CD4-positive, alpha-beta T cell treated with Interleukin-17A for 4 hours (primary cell): ENCODE measurements at regions not wholly inside any gene's neighbourhood (a gene's known extent, or its start where the extent isn't known, plus 50 kb on each side); places are given as distances from the start of the nearest gene placed in this dataset.

ENCODE experiments used
- DNase-seq: peaks from one replicate; pipeline ENCODE4 v3.0.0-alpha.2; 2020; ENCODE audit warnings: mixed read lengths

DNA sequence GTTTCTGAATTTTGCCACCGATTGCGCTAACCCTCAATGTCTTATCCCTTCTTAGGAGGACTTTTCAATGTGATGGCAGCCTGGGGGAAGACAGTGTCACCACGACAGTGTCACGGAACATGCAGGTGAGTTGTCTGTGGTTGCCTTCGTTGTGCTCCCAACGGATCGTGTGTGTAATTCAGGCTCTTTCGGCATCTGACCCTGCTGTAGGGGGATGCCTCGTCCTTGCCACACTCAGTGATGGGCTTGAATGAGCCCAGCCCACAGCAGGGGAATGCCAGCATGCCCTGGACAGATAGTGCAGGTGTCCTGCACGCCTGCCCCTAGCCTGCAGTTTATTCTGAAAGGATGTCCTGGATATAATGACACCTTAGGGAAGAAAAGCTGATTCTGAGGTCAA, 123.8 kb upstream of the RTL1 start:
- no peak for DNase-seq

- no peak for DNase-seq
Observed at GRCh38 chr14:101027966-101028365, 124.4 kb upstream of the RTL1 start.

DNA sequence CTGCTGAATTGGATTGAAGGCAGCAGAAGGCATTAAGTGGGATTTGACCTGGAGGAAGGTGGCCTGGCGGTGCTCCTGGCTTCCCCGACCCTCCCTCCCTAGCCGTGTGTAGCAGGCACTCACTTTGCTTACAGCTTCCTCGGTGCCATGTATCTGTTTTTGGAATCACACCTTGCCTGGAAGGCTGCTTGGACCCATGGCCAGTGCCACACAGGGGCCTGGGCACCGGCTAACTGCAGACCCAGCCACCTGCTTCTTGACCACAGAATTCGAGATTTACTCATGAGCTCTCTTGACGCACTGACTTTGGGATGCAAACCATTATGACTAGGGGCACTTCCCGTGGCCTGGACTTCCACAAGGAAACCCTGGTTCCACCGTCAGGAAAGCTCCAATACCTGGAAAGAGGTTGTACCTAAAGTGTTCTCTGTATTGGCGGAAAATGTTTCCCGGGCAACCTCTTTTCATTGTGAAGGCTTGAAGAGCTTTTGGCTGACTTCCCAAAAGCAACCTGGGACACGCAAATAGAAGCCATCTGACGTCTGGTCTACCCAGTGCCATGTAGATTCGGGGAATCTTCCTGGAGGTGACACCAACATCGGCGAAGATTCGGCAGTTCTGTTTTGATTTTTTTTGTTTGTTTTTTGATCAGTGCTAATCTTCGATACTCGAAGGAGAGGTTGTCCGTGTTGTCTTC, 125.6 kb upstream of the RTL1 start:
- no peak for DNase-seq

DNA sequence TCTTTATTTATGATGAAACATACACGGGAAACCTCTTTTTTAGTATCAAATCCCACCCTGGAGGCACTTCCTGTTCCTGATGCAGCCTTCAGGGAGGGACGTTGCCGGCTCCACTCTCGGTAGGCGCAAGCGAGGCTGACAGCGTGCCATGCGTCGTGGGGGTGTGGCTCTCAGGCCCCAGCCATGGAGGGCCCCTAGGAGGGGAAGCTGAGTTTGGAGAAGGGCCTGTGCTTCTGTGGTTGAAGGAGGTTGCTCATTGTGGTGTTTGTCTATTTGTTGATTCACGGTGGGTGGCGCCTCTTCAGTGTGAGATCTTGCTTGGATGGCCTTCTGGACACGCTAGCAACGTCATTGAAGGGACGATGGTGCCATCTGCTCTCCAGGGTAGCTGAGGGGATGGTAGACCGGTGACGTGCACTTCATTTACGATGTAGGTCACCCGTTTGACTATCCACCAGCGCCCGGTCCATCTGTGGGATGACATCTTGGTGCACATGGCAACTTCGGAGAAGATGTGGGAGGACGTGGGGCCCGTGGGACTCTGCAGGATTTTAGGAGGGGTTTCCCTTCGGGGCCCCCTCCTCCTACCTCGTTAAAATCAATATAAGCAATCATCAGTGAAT, 126.3 kb upstream of the RTL1 start:
- no peak for DNase-seq

- no peak for DNase-seq
Observed at GRCh38 chr14:101030586-101030985, 127.1 kb upstream of the RTL1 start.

DNA sequence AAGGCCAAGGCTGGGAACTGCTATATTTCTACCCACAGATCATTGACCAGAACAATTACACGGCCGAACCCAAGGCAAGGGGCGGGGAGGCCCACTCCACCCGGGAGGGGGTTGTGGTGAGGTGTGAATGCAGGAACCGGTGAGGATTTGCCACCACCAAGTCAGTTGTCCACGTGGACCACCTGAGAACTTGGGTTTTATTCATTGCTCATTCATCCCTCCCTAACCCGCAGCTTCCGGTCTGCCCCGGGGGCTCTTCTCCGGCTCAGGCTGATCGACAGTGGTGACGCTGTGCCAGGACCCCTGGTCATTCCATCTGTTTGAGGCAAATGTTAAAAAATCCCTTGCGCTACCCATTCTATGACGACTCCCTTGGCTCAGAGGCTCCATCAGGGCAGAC, 127.7 kb upstream of the RTL1 start:
- DNase-seq = no peak

GRCh38 chr14:101031721-101032120, 128.2 kb upstream of the RTL1 start:
- no peak for DNase-seq

- DNase-seq = no peak
Observed at GRCh38 chr14:101032433-101032832, 128.9 kb upstream of the RTL1 start.

DNA sequence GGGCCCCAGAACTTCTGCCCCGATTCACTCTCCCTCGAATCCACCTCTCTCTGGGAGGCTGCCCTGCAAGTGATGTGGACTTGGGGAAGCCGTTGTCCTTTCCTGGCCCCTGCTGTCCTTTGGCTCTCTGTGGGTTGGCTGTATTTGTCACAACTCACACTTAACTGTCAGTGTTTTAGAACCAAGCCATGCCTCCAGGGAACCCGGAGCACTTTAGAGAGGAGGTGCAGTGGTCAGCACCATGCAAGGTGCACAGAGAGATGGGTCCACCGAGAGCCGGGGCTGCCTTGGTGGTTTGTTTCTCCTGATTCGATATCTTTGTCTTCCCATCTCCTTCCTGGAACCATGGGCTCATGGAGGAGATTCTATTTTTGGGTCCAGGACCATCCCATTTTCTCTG, 129.5 kb upstream of the RTL1 start:
- DNase-seq = no peak

DNA sequence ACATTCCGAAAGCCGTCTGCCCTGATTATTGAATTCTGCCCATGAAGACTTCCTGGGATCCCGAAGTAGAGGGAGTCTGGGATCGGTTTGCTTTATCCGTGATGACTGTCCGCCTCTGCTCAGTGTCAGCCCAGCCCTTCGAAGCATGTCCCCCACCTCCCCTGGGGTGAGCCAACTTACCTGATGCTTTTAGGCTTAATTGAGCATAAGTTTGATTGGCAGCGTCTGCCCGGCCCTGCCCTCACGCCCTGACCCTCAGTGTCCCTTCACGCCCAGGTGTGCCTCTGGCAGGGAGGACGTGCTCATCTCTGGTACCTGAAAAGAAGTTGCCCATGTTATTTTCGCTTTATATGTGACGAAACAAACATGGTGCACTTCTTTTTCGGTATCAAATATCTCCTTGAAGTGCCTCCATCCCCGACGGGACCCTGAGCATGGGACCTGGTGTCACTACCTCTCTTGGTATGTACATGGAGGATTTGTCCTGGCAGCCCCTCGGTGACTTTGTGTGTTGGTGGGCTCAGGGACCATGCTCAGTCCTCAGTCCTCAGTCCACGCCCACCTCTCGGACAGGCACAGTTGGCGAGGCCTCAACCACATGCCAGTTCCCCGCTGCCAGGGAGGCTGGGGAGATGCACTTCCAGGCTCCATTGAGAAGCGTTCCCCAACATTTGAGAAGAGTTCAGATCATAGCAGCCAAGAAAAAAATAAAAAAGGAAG, 130.1 kb upstream of the RTL1 start:
- no peak for DNase-seq

GRCh38 chr14:101034986-101035385, 131.5 kb upstream of the RTL1 start:
- no peak for DNase-seq

- DNase-seq = no peak
Observed at GRCh38 chr14:101035466-101036225, 132.1 kb upstream of the RTL1 start.

GRCh38 chr14:101037021-101037817, 133.7 kb upstream of the RTL1 start:
- no peak for DNase-seq

GRCh38 chr14:101039031-101039754, 135.7 kb upstream of the RTL1 start:
- no peak for DNase-seq

DNA sequence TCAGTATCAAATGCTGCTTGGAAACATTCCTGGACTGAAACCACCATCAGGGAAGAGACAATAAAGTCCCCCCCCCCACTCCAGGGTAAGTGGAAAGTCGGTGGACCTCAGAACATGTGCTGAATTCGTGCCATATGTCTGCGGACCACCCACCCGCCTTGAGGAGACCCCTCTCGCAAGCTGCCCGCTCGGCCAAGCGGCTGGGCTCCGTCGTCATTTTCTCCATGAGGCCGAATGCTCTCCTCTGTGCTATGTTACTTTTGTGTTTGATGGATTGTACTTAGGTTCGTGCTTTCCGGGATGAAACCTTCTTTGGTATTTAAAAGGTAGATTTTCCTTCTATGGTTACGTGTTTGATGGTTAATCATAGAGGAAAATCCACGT, 136.2 kb upstream of the RTL1 start:
- DNase-seq = no peak

DNA sequence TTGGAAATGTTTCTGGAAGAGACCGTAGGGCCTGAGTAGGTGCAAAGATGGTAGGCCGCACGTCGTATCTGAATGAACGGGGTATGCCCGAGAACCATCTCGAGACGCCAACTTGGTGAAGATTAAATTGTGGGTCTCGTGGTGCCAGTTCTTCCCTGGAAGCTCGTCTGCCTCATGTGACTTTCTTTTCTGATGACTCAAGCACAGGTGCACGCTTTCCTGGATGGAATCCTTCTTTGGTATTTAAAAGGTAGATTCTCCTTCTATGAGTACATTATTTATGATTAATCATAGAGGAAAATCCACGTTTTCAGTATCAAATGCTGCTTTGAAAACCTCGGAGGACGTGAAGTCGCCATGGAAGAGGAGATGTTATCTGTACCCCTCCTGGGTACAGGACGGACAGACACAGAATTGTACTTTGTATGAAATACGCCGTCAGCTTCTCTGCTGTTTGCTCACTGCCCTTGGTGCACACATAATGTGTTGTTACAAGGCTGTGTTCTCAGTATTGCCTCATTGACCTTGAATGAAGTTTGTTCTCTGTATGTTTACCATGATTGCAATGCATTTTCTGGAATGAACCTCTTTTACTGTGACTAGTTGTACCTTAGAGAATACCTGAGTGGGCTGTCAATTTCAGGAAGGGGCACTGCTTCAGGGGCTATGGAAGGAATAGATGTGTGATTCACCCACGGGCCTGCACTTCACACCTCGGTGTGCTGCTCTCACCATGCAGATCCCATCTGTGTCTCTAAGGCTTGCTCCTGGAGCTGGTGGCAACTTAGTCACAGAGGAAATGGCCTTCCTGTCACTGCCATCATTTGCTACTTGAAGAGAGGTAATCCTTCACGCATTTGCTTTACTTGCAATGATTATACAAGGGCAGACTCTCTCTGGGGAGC, 137.3 kb upstream of the RTL1 start:
- no peak for DNase-seq

GRCh38 chr14:101043891-101044290, 140.4 kb upstream of the RTL1 start:
- no peak for DNase-seq

DNA sequence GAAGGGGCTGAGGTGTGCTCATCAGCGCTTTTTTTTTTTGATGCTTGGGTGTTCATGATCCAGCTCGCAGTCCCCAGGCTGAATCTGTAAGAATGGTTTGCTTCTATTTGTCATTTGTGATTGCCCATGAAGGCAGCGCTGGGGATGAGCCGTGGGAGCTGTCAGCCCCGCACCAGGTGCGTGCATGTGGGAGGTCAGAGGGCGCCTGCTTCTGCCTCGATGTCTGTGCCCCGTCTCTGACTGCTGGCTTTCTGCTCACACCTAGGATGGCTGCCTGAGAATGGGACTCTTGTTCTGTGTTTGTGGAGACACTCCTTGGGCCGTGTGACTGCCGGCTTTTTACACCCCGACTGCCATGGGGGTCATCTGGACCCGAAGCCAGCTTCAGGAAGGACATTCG, 141.2 kb upstream of the RTL1 start:
- no peak for DNase-seq

GRCh38 chr14:101045511-101045910, 142.0 kb upstream of the RTL1 start:
- DNase-seq = no peak

GRCh38 chr14:101046071-101046470, 142.5 kb upstream of the RTL1 start:
- DNase-seq = no peak

DNA sequence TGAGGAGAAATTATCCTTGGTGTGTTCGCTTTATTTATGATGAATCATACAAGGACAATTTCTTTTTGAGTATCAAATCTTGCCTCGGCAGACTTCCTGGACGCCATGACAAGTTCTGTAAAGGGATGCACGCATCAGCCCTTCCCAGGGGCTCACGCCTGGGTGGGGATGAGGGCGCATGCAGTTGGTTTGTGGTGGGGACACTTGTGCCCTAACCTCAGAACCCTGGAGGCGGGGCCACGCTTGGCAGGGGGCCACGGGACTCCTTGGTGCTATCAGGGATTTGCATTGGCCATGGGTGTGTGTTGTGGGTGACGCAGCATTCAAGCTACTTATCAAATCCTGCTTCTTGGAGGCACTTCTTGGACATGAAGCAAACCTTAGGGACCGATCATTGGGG, 143.8 kb upstream of the RTL1 start:
- no peak for DNase-seq
